ENCODE measurements at regions not wholly inside any gene's neighbourhood (a gene's known extent, or its start where the extent isn't known, plus 50 kb on each side); places are given as distances from the start of the nearest gene placed in this dataset.

DNA sequence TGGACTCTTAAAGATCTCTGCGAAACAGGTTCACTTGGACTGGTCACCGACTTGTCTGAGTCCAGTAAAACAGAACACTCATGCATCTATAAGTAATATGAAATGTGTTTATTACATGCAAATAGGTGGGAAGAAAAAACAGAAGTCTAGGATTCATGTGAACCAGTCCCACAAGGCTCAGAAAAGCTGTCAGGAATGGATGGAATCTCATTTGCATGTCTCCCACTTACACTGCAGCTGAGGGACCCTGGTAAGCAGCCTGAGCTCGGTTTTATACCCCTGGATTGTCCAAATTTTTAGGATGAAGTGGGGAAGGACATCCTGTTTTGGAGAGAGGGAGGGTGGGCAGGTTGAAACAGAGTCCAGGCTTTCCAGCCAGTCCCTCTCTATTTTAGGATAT is 1545.1 kb upstream of the PCDH20 start:
- TF ChIP-seq, protein P1, sequence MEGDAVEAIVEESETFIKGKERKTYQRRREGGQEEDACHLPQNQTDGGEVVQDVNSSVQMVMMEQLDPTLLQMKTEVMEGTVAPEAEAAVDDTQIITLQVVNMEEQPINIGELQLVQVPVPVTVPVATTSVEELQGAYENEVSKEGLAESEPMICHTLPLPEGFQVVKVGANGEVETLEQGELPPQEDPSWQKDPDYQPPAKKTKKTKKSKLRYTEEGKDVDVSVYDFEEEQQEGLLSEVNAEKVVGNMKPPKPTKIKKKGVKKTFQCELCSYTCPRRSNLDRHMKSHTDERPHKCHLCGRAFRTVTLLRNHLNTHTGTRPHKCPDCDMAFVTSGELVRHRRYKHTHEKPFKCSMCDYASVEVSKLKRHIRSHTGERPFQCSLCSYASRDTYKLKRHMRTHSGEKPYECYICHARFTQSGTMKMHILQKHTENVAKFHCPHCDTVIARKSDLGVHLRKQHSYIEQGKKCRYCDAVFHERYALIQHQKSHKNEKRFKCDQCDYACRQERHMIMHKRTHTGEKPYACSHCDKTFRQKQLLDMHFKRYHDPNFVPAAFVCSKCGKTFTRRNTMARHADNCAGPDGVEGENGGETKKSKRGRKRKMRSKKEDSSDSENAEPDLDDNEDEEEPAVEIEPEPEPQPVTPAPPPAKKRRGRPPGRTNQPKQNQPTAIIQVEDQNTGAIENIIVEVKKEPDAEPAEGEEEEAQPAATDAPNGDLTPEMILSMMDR (IDR thresholded peaks at IDR 0.05; ENCODE audit: low read depth, low read length) = no peak
- no peak for TF ChIP-seq EZH2phosphoT487 (IDR thresholded peaks at IDR 0.05; ENCODE audit: low read depth)
